HG02798 (cell line): ENCODE measurements at regions not wholly inside any gene's neighbourhood (a gene's known extent, or its start where the extent isn't known, plus 50 kb on each side); places are given as distances from the start of the nearest gene placed in this dataset.
"Not testable (repeated sequence)": the region's sequence is repeated elsewhere in the genome, so short reads cannot be mapped to it uniquely, and the experiment has no call there.

Source experiments
- ATAC-seq: cut with Tn5 transposase; IDR thresholded peaks from one replicate; pipeline ENCODE4 v1.9.1; 2021; ENCODE audit warnings: mild to moderate bottlenecking; ENCODE audit not compliant: unreplicated experiment, poor library complexity

DNA sequence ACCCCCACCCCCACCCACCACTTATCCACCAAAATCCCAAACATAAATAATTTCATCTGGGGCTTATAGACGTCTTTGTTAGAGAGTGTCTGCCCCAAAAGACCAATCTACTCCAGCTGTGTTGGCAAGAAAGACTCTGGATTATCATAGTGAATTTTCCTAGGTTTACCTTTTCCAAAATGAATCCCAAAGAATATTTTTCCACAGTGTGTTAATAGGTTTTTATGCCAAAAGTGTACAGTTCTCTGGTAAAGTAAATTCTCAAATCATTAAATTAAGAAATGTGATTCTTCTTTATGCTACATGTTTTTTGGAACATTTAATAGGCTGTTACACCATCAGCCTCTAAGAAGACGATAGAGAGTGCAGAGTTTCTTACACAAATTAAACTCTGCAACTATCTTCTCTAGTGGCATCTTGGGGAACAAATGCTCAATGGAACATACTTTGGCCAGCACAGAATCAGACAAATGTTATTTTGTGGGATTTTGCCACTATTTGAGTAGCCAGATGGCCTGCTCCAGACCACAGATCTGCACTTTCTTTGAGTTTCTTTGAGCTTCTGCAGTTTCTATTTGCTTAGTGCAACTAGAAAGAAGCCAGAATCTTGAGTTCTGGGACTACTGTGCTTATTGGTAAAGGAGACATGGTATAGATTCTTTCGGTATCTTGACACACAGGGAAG, 206.0 kb downstream of the KIT start:
- ATAC-seq, result no peak

DNA sequence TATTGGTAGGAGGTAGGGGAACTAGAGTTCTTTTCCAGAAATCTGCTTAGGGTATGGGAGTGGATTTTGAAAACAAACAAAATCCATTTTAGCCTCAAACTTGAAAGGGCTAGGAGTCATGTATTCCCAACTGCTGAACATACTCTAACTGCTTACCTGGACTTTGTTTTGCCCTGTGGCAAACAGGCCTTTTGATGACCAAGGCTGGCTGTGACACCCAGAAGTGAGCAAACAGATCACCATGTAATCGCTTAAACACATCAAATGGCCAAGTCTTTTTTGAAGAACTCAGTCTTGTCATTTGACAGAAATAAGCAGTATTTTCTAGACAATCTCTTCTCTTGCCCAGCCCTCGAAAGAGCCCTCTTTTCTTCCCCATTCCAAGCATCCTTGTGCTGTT, 203.4 kb downstream of the KIT start:
- ATAC-seq, result no peak

DNA sequence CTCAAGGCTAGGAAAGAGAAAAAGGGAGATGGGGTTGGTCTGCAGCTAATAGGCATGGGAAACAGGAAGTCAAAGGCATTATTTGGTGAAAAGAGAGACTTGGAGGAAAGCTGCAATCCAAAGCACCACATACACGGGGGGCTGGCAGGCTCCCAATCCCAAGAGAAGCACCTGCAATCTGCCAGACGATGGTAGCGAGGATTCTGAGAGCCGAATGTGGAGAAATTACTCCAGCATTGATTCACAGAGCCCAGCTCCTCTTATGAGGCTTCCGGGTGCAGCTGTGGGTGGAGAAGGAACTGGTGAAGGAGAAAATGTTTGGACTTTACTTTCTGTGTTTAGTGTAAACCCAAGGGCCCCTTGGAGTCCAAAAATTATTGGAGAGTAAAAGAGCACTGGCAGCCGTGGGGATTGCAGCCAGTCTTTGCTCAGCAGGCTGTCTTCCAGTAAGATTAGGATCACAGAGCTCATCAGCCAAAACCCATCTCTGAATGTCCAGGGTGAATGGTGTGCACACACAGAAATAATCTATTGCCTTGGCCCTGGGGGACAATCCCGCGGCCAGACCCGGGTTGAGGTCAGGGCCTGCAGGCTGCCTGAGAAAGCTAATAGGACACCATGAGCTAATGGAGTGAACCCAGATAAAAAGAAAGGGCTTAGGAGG, 197.6 kb downstream of the KIT start:
- no peak for ATAC-seq

DNA sequence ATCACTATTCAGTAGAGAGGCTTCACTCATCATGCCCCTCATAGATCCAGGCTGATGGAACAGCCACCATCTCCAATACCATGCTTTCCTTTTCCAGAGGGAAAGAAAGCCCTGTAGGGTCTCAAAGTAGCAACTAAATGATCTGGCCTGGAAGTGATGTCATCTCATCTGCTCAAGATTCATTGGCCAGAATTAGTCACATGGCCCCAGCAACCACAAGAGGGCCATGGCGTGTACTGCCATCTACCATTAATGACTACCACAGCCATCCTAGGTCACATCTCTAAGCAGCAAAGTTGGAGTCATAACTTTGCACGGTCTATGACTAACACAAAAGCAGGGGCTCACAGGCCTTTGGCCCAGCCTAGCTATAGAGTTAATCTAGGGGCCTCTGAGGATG, 194.8 kb downstream of the KIT start:
- ATAC-seq, result no peak

DNA sequence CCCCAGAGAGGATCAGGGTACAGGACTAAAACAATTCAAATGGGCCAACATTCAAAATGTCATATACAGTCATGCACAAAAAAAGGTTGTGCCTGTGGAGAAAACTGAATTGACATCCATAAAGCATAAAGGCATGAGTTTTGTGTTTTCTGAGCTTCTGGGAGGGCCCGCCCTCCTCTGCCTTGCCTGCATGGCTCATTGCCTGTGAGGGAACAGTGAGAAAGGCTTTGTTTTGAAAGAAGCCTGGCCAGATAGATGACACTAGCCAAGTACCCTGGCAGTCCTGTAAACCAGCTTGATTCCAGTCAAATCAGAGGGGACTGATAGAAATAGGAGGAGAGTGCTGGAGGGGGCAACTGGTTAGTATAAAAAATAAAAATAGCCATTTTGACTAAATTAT, 194.3 kb downstream of the KIT start:
- no peak for ATAC-seq

DNA sequence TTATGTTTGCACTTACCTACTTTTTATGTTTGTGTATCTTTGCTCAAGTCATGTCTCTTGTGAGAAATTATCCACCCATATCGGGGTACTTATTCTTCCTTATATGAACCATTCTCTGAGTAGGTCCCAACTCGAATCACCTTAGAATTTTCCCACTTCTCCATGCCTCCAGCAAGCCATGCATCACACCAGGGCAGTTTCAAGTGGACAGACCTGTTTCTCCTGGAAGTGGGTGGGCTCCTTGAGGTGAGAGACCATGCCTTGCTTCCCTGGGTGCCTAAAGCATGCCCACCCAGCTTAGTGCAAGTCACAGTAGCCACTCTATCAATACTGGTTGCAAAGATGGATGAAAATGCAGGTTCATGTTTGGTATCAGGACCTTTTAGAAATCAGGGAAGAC, 187.2 kb downstream of the KIT start:
- ATAC-seq, result no peak

DNA sequence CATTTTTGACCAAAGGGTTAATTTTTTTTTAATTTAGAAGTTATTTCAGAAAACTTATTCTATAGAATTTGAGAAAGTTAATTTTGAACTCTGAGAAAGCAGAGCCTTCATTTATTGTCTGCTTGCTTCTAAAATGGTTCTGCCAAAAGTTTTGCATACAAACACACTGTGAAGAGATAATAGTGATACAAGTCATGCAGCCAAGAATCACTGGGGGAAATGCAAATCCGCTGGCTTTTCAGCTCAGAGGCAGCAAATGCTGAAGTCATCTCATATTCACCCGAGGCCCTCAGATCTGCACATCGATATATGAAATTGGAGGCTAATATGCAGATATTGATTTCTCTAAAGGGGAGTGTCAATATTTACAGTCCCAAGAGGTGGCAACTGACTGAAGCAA, 186.2 kb downstream of the KIT start:
- ATAC-seq, result peak; percentile 63

DNA sequence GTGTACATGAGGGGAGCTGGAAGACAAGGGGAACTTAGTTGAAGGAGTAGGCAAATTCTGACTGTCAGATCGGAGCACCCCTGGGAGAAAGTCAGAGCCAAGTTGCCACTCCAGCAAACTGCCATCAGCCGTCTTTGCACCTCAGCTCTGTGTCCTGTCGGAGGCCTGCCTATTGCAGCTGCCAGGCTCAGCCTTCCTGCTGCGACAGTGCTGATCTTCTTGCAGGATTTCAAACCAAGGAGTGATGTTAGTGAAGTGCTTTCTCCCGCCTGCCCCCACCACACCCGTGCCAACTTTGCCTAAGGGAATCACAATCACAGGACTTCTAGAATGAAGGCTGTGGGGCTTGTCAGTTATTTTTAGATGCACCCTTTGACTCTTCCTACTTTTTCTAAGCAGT, 185.3 kb downstream of the KIT start:
- no peak for ATAC-seq

DNA sequence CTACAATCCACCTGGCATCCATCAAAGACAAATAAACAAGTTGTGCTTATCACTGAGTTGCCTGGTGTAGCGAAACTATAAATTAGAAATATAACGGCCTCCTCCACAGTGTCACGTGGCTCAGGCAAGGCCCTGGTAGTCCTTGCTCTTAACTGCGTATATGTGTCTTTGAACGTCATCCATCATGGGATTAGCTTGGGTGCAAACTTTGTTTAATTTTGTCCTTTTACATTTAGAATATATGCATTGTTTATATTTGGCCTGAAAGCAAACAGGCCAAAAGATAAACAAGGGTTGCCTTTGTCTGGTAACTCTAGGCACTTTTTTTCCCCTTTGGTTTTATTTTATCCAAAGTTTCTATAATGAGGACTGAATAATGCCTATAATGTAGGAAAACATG, 184.9 kb downstream of the KIT start:
- ATAC-seq, result no peak

DNA sequence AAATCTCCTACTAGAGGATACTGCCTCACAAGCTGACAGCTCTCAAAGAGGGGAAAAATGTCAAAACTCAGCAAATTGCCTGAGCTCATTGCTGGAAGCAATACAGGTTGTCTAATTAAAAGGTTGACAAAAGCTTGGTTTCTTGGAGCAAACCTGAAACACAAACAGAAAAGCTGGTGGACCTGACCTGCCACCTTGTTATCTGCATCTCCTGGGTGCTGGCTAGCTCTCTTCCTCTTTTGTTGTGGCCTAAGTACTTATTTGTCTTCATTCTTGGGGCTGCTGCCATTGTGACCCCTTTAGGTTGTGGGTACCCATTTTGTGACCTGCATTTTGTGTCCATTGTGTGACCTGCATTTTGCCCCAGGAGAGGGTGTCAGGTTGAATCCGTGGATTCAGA, 184.5 kb downstream of the KIT start:
- ATAC-seq, result no peak

DNA sequence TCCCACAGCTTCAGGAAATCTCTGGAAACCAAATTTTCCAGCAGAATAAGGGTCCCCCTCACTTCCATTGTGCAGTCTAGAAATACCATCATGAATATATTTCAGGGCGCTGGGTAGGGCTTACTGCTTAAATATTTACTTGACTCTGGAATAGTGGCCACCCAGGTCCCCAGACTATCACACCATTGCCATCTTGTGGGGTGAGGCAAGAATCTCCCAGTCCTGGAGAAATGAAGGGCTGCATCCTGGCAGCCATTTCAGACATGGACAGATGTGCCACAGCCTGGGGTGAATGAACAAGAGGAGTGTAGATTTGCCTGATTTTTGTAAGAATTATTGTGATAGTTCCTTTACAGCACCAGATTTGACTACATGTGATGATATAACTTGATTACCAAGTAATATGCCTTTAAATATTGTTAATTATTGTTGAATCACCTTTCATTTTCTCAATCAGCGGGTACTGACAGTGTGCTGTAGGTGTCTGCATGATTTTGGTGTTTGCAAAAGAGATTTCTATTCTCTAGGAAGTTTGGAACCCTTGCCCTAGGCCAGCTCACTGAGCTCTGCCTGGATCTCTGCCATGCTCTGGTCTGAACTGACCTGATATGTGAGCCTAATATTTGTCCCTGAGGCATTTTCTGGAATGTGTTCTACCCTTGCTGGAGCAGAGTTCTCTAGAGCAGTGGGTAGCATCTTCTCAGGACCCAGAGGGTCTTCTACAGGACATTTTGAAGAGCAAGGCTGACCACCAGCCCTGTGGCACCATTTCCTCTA, 183.4 kb downstream of the KIT start:
- peak; percentile 51 for ATAC-seq

DNA sequence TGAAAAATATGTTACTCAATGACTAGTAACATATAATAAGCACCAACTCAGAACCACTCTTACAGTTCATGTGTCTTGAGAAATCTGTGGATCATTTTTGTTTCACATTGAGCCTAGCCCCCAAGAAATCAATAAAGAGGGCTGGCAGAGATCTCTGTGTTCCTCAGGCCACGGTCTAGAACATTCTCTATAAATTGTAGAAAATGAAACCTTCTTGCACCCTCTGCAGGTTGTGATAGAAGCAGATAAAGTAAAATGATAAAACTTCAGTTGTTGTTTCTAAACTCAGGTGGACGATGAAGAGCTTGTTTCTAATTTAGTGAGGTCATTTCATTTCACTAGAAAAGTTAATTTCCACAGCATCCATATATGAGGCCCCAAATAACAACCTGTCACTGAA, 182.7 kb downstream of the KIT start:
- no peak for ATAC-seq

DNA sequence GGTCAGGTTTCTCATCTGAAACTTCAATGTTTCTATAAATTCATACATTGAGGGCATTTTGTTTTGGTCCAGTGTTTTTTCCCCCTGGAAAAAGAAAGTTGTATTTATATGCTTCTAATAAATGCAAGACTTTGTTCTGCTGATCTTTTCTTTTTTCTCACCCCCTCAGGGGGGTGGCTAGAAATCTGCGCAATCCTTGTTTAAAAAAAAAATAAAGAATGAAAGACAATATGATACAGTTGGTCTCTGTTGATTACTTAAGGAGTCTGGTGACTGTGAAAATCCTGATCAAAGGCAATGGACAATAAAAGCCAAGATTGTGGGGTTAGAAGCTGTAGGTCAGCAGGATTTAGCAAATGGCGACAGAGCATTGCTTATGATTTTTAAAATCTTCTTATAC, 180.5 kb downstream of the KIT start:
- no peak for ATAC-seq

DNA sequence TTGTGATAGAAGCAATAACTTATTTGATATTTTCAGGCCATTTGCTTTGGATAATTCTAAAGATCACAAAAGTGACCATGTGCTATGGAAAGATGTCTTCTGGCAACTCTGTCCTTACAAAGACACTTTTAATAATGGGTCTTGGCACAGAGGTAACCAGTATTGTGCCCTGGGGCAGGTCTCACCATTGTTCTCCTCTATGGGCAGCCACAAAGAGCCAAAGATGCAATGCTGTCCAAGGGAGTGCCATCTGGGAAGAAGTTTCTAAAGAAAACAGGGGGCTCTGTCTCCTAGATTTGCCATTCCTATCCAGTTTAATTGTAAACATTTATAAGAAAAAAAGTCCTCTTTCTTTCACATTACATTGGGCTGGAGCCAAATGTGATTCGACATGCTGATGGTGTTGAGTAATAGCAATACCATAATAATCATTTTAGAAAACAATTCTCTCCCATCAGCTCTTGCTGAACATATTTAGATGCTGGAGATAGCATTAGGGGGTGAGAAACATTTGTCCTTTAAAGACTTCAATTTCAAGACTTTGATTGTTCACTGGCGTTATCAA, 179.9 kb downstream of the KIT start:
- no peak for ATAC-seq

DNA sequence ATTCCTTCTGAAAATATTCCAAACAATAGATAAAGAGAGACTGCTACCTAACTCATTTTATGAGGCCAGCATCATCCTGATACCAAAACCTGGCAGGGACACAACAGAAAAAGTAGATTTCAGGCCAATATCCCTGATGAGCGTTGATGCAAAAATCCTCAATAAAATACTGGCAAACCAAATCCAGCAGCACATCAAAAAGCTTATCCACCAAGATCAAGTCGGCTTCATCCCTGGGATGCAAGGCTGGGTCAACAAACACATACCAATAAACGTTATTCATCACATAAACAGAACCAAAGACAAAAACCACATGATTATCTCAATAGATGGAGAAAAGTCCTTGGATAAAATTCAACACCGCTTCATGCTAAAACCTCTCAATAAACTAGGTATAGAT, 170.6 kb downstream of the KIT start:
- not testable (repeated sequence) for ATAC-seq

DNA sequence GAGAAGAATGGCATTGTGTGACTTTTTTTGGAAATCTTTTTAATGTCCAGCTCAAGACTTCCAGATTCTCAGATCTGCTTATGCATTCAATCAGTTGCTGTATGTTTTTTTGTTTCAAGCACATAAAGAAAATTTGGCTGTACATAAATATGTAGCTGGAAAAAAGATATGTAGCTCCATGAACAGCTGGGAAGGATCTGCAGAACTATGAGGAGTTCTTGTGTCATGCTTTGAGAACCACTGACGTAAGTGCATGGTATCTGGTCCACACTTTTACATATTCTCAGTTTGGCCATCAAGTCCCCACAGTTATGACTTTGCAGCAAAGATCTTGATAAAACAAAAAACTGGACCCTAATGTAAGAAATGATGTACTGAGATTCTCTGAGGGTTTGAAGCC, 165.9 kb downstream of the KIT start:
- ATAC-seq, result no peak

DNA sequence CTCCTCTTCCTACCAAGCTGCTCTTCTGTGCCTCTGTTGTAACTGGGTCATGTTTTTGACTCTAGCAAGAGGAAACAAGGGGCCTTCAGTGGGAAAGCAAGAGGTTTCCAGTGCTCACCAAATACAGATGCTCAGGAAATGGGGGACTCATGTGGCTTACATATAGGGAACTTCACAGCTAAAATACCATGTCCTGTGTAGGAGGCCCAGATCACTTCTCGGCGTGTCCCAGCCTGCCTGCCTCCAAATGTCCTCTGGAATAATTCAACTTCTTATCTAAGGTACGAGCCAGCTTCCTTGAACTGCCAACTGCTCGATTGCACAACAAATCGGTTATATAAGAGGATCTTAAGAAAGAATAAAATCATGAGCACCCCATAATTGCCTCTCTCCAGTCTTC, 161.3 kb downstream of the KIT start:
- ATAC-seq, result no peak

DNA sequence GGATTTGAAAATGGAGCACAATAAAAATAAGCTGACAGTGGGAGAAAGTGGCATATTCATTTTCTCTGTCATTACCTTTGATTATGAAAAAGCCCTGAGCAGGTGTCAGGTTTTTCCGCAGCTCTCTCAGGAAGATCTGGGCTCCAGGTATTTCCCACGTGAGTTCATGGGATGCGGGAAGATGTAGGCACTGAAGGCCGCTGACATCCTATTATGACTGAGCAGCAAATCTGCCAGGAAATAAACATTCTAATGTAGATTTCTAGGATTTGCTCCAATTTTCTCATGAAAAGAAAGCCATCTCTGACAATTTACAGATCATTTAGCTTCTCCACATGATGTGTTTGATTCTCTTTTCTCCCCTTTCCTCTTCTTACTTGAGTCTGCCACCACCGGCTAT, 160.7 kb downstream of the KIT start:
- ATAC-seq, result no peak

DNA sequence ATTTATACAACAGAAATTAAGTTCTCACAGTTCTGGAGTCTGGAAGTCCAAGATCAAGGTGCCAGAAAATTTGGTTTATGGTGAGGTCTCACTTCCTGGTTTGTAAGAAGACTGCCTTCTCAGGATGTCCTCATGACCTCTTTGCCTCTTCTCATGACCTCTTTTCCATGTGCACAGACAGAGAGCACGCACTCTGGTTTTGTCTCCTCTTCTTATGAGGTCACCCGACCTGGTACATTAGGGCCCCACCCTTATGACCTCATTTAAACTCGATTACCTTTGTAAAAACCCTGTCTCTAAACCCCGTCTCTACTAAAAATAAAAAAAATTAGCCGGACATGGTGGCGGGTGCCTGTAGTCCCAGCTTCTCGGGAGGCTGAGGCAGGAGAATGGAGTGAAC, 155.9 kb downstream of the KIT start:
- no peak for ATAC-seq

DNA sequence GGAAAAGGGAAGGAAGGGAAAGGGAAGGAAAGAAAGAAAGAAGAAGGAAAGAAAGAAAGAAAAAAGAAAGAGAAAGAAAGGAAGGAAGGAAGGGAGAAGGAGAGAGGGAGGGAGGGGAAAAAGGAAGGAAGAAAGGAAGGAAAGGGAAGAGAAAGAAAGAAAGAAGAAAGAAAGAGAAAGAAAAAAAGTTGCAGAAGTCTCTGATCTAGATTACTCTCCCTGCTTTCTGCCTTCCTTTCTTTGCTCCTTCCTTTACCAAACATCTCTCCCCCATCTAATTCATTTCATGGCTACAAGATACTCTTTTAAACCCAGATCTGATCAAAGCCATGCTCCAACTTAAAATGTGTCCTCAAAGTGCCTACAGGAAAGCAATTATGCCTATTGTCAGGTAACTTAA, 148.6 kb downstream of the KIT start:
- no peak for ATAC-seq

DNA sequence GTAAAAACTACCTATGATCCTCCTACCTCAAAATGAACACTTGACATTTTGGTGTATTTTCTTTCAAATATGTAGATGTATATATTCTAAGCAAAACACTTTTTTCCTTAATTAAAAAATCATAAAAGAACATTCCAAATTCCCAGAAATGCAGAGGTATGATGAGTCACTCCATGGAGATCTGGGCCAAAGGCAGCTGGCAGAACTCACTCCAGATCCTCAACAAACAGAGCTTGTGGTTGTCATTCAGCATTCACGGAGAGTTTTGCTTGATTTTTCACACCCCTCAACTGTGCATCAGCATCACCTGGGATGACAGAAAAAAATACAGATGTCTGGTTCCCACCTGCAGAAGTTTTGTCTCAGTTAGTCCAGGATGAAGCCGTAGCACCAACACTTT, 144.6 kb downstream of the KIT start:
- ATAC-seq, result no peak
